Endothelial cell of umbilical vein (primary cell): ENCODE measurements at regions not wholly inside any gene's neighbourhood (a gene's known extent, or its start where the extent isn't known, plus 50 kb on each side); places are given as distances from the start of the nearest gene placed in this dataset.

Experiments used
- BruUV-seq: library from RNA; stranded (reverse); fragments of 400-500 nt; replicated peaks from 2 replicates; lab custom pipeline; 2021; lab: Mats Ljungman, UMichigan
- CTCF ChIA-PET: fragments of 300-600, 350-600 bp; sonication (Branson Sonifier 250); formaldehyde crosslinking; loops from one replicate; lab custom pipeline; 2021; ENCODE audit warnings: antibody characterized with exemption, inconsistent platforms; lab: Charles Lee
- POLR2A ChIA-PET: fragments of 300-600, 350-600 bp; sonication (Branson Sonifier 250); formaldehyde crosslinking; loops from one replicate; lab custom pipeline; 2021; ENCODE audit warnings: antibody characterized with exemption, inconsistent platforms; lab: Charles Lee
- DNase-seq: peaks from one replicate; pipeline ENCODE4 v3.0.0-alpha.2; 2011; ENCODE audit warnings: low read depth, low spot score
- FAIRE-seq: peaks from 2 replicates; lab custom pipeline; 2011; peaks lifted over from hg19 to GRCh38; lab: Jason Lieb, UNC
- H2AFZ ChIP-seq: 2 replicates; pipeline ENCODE4 v1.6.0; 2012; ENCODE audit warnings: low read depth, low read length, control low read depth, inconsistent platforms
- H3K27ac ChIP-seq: 2 replicates; pipeline ENCODE4 v1.5.1; 2011; ENCODE audit warnings: low read depth, mild to moderate bottlenecking, control low read depth, low read length, moderate library complexity; ENCODE audit not compliant: insufficient read depth
- H3K27me3 ChIP-seq, 2 experiments: 2 replicates each; pipeline versions ENCODE4 v1.6.0 to v1.6.1; 2011; ENCODE audit warnings: low read length in 2 of 2, mixed read lengths in 1 of 2; ENCODE audit not compliant: control insufficient read depth in 2 of 2, insufficient read depth in 2 of 2
- H3K36me3 ChIP-seq, 2 experiments: 2 replicates in 1 of 2; 3 replicates in 1 of 2; pipeline ENCODE4 v1.5.1; 2011; ENCODE audit warnings: low read length in 2 of 2, mild to moderate bottlenecking in 1 of 2, moderate library complexity in 1 of 2; ENCODE audit not compliant: control insufficient read depth in 2 of 2, insufficient read depth in 2 of 2; ENCODE audit errors: extremely low read depth in 1 of 2
- H3K4me1 ChIP-seq: 3 replicates; pipeline ENCODE4 v1.5.1; 2011; ENCODE audit warnings: mild to moderate bottlenecking, low read length; ENCODE audit not compliant: control insufficient read depth, insufficient read depth; ENCODE audit errors: extremely low read depth
- H3K4me2 ChIP-seq: 2 replicates; pipeline ENCODE4 v1.6.1; 2011; ENCODE audit warnings: low read length, control low read depth, mixed read lengths; ENCODE audit not compliant: insufficient read depth
- H3K4me3 ChIP-seq, 3 experiments: fragments of 200-600 bp in 1 of 3; sonication (generic), shearing (Covaris generic) in 1 of 3; replicated peaks in 1 of 3; 2 replicates each; pipeline ENCODE4 v1.5.1; 2011 to 2016; ENCODE audit warnings: control low read depth in 3 of 3, low read length in 3 of 3, mild to moderate bottlenecking in 2 of 3, inconsistent platforms in 1 of 3, low read depth in 1 of 3, moderate library complexity in 1 of 3; ENCODE audit not compliant: insufficient read depth in 1 of 3
- H3K79me2 ChIP-seq: 2 replicates; pipeline ENCODE4 v1.6.0; 2012; ENCODE audit warnings: low read length, inconsistent platforms; ENCODE audit not compliant: control insufficient read depth, insufficient read depth
- H3K9ac ChIP-seq: replicated peaks from 2 replicates; pipeline ENCODE3; 2011; ENCODE audit warnings: low read length, control low read depth; ENCODE audit not compliant: insufficient read depth; ENCODE audit errors: extremely low read depth
- H3K9me1 ChIP-seq: replicated peaks from 3 replicates; pipeline ENCODE4 v1.6.0; 2011; ENCODE audit warnings: mild to moderate bottlenecking, low read length; ENCODE audit not compliant: control insufficient read depth, insufficient read depth; ENCODE audit errors: extremely low read depth
- H3K9me3 ChIP-seq: replicated peaks from 2 replicates; pipeline ENCODE4 v1.5.1; 2012; ENCODE audit warnings: low read length, inconsistent platforms; ENCODE audit not compliant: control insufficient read depth, insufficient read depth
- H4K20me1 ChIP-seq: replicated peaks from 2 replicates; pipeline ENCODE3; 2011; ENCODE audit warnings: mild to moderate bottlenecking, low read length; ENCODE audit not compliant: control insufficient read depth, insufficient read depth; ENCODE audit errors: extremely low read depth
- EZH2 ChIP-seq: IDR thresholded peaks from 2 replicates; pipeline ENCODE4 v1.6.1; 2012; ENCODE audit warnings: borderline replicate concordance, low read depth, mild to moderate bottlenecking, moderate library complexity, low read length, inconsistent platforms; ENCODE audit not compliant: severe bottlenecking
- FOS ChIP-seq: IDR thresholded peaks from 2 replicates; pipeline ENCODE4 v1.6.1; 2011; ENCODE audit warnings: mild to moderate bottlenecking, low read length, moderate library complexity, borderline replicate concordance; ENCODE audit not compliant: insufficient read depth
- GATA2 ChIP-seq: IDR thresholded peaks from 2 replicates; pipeline ENCODE4 v1.7.0; 2011; ENCODE audit warnings: low read depth, mild to moderate bottlenecking, moderate library complexity, mixed read lengths, low read length; ENCODE audit not compliant: insufficient read length, insufficient read depth
- JUN ChIP-seq: IDR thresholded peaks from 2 replicates; pipeline ENCODE4 v1.6.1; 2011; ENCODE audit warnings: borderline replicate concordance, low read depth; ENCODE audit not compliant: insufficient read length, insufficient read depth
- MYC ChIP-seq: IDR thresholded peaks from one replicate; pipeline ENCODE4 v1.6.1; 2011; ENCODE audit warnings: mild to moderate bottlenecking, low read depth, low read length
- POLR2A ChIP-seq: IDR thresholded peaks from 2 replicates; pipeline ENCODE4 v1.6.1; 2012; ENCODE audit warnings: low read depth, mild to moderate bottlenecking, control low read depth, low read length
- POLR2AphosphoS5 ChIP-seq: IDR thresholded peaks from 2 replicates; pipeline ENCODE4 v1.6.1; 2012; ENCODE audit warnings: low read depth, mild to moderate bottlenecking, control low read depth, low read length, moderate library complexity; ENCODE audit not compliant: insufficient read depth
- dilution Hi-C: fragments of 300-500 bp; cut with MboI; formaldehyde crosslinking; loops from one replicate; pipeline ENCODE4 v1.15.0; 2019; ENCODE audit warnings: low sequenced_read_pairs; ENCODE audit not compliant: extremely low pct_ligation_motif_present
- intact Hi-C: fragments of 100-400 bp; cut with micrococcal nuclease; formaldehyde crosslinking; loops from one replicate; pipeline ENCODE4 v1.10.0; 2022
- TF ChIP-seq, protein P1 (sequence below), 2 donors: IDR thresholded peaks; 1 replicate in 1 of 2; 2 replicates in 1 of 2; pipeline ENCODE4 v1.5.1; 2011; ENCODE audit warnings: low read length in 2 of 2, mild to moderate bottlenecking in 2 of 2, moderate library complexity in 2 of 2, control low read depth in 1 of 2, inconsistent platforms in 1 of 2, low read depth in 1 of 2; ENCODE audit not compliant: insufficient read depth in 1 of 2; ENCODE audit errors: extremely low read depth in 1 of 2
- TF ChIP-seq, protein P2 (sequence below): IDR thresholded peaks from 2 replicates; pipeline ENCODE4 v1.6.1; 2011; ENCODE audit not compliant: insufficient read depth, insufficient read length

DNA sequence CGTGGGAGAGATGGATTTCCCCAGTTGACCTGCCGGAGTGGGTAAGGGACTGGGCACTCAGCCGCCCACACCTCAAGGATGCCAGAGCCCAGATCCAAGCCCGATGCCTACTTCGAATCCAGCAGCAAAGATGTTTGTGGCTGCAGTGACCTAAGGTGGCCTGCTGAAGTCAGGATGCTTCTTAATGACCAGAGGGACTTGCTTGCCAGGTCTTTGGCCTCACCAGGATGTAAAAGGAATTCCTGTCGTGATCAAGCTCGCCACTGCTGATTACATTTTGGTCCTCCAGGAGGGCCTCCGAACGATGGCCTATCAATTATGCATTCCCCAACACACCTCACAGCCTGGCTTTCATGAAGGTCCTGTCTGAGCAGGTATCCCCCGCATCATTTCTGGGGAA, 349.5 kb upstream of the ZMIZ1 start:
- BruUV-seq = no TSS peak
- dilution Hi-C loops = no loop called here
- no peaks in the 10 kb centered on the region for H3K79me2 ChIP-seq
- no peak overlapping the region for H2AFZ ChIP-seq
- no peak for FAIRE-seq
- no peak overlapping the region for H3K27ac ChIP-seq
- peaks cover 15 to 20% of the 10 kb centered on the region in 2 experiments for H3K27me3 ChIP-seq
- no peak overlapping the region for H3K4me2 ChIP-seq
- no peak for DNase-seq
- intact Hi-C loops = no loop called here
- no peaks in the 10 kb centered on the region for H3K9me3 ChIP-seq
- POLR2A ChIA-PET = no interaction called here
- no peaks in the 10 kb centered on the region for H3K9me1 ChIP-seq
- no peak overlapping the region for H3K4me3 ChIP-seq
- no peak overlapping the region for H3K9ac ChIP-seq
- no peaks in the 10 kb centered on the region for H3K4me1 ChIP-seq
- no peaks in the 10 kb centered on the region for H3K36me3 ChIP-seq
- TF ChIP-seq, protein P1, sequence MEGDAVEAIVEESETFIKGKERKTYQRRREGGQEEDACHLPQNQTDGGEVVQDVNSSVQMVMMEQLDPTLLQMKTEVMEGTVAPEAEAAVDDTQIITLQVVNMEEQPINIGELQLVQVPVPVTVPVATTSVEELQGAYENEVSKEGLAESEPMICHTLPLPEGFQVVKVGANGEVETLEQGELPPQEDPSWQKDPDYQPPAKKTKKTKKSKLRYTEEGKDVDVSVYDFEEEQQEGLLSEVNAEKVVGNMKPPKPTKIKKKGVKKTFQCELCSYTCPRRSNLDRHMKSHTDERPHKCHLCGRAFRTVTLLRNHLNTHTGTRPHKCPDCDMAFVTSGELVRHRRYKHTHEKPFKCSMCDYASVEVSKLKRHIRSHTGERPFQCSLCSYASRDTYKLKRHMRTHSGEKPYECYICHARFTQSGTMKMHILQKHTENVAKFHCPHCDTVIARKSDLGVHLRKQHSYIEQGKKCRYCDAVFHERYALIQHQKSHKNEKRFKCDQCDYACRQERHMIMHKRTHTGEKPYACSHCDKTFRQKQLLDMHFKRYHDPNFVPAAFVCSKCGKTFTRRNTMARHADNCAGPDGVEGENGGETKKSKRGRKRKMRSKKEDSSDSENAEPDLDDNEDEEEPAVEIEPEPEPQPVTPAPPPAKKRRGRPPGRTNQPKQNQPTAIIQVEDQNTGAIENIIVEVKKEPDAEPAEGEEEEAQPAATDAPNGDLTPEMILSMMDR (IDR thresholded peaks at IDR 0.05; ENCODE audit: extremely low read depth in 1 of 2, insufficient read depth in 1 of 2, low read depth in 1 of 2, low read length in 2 of 2) = no peak
- no peak for TF ChIP-seq GATA2
- no peak for TF ChIP-seq MYC
- no peak for TF ChIP-seq JUN
- TF ChIP-seq, protein P2, sequence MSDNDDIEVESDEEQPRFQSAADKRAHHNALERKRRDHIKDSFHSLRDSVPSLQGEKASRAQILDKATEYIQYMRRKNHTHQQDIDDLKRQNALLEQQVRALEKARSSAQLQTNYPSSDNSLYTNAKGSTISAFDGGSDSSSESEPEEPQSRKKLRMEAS = no peak
- no peak for TF ChIP-seq EZH2
- no peak for TF ChIP-seq FOS
- TF ChIP-seq POLR2AphosphoS5 = no peak
- no peak for TF ChIP-seq POLR2A
- no peaks in the 10 kb centered on the region for H4K20me1 ChIP-seq
- CTCF ChIA-PET = no interaction called here
